ENCODE measurements at regions not wholly inside any gene's neighbourhood (a gene's known extent, or its start where the extent isn't known, plus 50 kb on each side); places are given as distances from the start of the nearest gene placed in this dataset.

DNA sequence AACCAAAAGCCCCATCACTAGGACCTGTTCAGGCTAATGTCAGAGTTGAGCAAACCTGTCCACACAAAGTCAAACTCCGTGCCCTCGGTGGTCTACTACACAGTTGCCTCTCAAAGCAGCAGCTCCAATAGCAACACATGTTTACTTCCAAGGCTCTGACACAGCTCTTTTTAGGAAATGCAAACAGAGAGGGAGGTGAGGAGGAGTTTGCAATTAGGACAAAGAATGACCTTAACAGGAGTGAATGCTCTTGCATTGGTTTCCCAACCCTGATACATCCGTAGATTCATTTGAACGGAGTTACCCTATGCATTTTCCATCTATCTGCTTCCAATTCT is 64.8 kb upstream of the GOLGA8B start:
- TF ChIP-seq, protein P1, sequence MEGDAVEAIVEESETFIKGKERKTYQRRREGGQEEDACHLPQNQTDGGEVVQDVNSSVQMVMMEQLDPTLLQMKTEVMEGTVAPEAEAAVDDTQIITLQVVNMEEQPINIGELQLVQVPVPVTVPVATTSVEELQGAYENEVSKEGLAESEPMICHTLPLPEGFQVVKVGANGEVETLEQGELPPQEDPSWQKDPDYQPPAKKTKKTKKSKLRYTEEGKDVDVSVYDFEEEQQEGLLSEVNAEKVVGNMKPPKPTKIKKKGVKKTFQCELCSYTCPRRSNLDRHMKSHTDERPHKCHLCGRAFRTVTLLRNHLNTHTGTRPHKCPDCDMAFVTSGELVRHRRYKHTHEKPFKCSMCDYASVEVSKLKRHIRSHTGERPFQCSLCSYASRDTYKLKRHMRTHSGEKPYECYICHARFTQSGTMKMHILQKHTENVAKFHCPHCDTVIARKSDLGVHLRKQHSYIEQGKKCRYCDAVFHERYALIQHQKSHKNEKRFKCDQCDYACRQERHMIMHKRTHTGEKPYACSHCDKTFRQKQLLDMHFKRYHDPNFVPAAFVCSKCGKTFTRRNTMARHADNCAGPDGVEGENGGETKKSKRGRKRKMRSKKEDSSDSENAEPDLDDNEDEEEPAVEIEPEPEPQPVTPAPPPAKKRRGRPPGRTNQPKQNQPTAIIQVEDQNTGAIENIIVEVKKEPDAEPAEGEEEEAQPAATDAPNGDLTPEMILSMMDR (IDR thresholded peaks at IDR 0.05): no peak
- 65 to 80% (median 76%) methylated on average over 4 of the region's 4 CpGs for WGBS, 3 donors

DNA sequence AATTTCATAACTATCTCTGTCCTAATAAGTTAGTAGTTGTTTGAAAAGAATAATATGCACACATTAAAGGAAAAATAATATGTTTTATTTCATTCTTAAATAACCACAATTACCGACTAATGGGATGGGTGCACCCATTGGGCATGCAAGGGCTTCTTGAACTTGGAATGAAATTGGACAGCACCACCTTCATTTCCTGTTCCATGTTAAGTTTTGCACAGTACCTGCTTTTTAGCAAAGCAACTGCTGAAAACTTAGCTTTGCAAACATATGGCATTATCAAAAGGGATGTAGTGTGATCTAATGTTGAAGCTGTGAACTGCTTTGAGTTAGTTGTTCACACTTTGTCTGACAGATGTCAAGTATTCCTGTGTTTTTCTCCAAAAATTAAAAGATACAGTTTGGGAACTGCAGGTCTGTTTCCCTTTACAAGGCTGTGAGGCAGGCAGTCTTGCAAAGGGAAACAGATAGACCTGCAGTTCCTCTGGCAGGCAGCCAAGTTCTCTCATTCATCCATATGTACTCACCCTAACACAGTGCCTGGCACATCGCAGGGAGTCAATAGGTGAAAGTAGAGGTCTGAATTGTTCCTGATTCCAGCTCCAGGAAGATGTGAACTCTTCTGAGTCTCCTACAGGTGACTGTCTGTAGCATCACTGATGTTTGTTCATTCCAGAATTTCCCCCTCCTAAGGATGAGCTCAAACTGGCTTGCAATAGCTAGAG is 64.3 kb upstream of the GOLGA8B start:
- Histone ChIP-seq H3K27me3 (ENCODE audit: insufficient read depth in 3 of 3, low read length in 2 of 3) (peaks cover 0 to 4% (median 0%) of the 10 kb centered on the region in 3 donors), H3K27ac (no peak overlapping the region), H3K9me3 (no peaks in the 10 kb centered on the region), H3K36me3 (ENCODE audit: insufficient read depth in 1 of 2, low read depth in 1 of 2) (no peaks in the 10 kb centered on the region), H3K4me1 (no peaks in the 10 kb centered on the region), H3K4me3 (no peak overlapping the region)
- 82 to 94% (median 88%) methylated on average over 2 of the region's 2 CpGs for WGBS, 3 donors
- ATAC-seq (no peak), DNase-seq (no peak)
- TF ChIP-seq, protein P1 (IDR thresholded peaks at IDR 0.05): no peak
- intact Hi-C loops (cut with DNase I): no loop called here

More for the DNA sequence above, 64.8 kb upstream of the GOLGA8B start:
- H3K4me1 ChIP-seq: no peaks in the 10 kb centered on the region
- no peak overlapping the region for H3K4me3 ChIP-seq
- H3K36me3 ChIP-seq (ENCODE audit: insufficient read depth in 1 of 2, low read depth in 1 of 2): no peaks in the 10 kb centered on the region
- H3K27ac ChIP-seq: no peak overlapping the region
- intact Hi-C loops (cut with DNase I): no loop called here
- no peak for ATAC-seq
- DNase-seq: no peak
- H3K27me3 ChIP-seq (ENCODE audit: insufficient read depth in 3 of 3, low read length in 2 of 3): peaks cover 0 to 4% (median 0%) of the 10 kb centered on the region in 3 donors
- no peaks in the 10 kb centered on the region for H3K9me3 ChIP-seq

DNA sequence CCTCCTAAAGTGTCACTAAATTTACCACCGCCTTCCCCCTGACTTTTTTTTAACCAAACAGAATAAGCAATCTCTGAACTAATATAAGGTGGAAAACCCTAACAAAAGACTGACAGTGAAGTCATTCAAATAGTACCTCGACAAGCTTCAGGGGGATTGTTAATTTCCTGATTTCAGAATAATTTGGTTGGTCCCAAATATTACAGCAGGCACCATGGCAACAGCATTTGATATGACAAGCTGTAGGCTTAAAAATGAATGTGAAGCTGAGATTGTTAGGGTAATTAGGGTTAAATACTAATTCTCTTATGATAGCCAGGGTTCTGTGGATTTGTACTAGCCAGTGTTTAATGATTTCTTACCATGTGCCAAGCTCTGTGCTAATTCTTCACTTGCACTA is 63.5 kb upstream of the GOLGA8B start:
- DNase-seq: no peak
- Histone ChIP-seq H3K27me3 (ENCODE audit: insufficient read depth in 3 of 3, low read length in 2 of 3) (peaks cover 0 to 4% (median 0%) of the 10 kb centered on the region in 3 donors), H3K36me3 (ENCODE audit: insufficient read depth in 1 of 2, low read depth in 1 of 2) (no peaks in the 10 kb centered on the region), H3K4me3 (no peak overlapping the region), H3K4me1 (no peaks in the 10 kb centered on the region), H3K27ac (no peak overlapping the region), H3K9me3 (no peaks in the 10 kb centered on the region)
- TF ChIP-seq, protein P1 (IDR thresholded peaks at IDR 0.05): no peak
- intact Hi-C loops (cut with DNase I): no loop called here
- 56 to 67% (median 57%) methylated on average over 2 of the region's 2 CpGs for WGBS, 3 donors
- ATAC-seq: no peak

DNA sequence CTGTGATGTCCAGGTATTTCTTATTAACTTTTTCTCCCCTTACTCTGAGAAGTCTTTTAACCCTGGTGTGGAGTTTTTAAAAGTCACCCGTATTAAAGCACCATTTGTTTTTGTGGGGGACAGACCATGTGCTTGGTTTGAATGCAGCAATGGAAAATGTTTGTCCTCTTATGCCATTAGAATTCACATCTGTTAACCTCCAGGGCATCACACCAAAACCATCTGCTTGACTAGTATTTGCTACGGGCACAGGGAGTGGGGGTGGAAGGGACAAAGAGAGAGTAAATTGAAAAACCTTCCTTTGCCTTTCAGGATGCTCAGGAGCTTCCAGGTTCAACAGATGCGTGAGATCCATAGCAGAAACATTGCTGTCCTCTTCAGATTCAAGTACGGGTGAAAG is 61.4 kb upstream of the GOLGA8B start:
- Histone ChIP-seq H3K4me3 (no peak overlapping the region), H3K27me3 (ENCODE audit: insufficient read depth in 3 of 3, low read length in 2 of 3) (peaks cover 0 to 4% (median 0%) of the 10 kb centered on the region in 3 donors), H3K4me1 (no peaks in the 10 kb centered on the region), H3K9me3 (no peaks in the 10 kb centered on the region), H3K36me3 (ENCODE audit: insufficient read depth in 1 of 2, low read depth in 1 of 2) (no peaks in the 10 kb centered on the region), H3K27ac (no peak overlapping the region)
- ATAC-seq (no peak), DNase-seq (no peak)
- intact Hi-C loops (cut with DNase I): no loop called here
- WGBS, 3 donors: 71 to 77% (median 72%) methylated on average over 4 of the region's 4 CpGs
- TF ChIP-seq, protein P1 (IDR thresholded peaks at IDR 0.05): no peak

DNA sequence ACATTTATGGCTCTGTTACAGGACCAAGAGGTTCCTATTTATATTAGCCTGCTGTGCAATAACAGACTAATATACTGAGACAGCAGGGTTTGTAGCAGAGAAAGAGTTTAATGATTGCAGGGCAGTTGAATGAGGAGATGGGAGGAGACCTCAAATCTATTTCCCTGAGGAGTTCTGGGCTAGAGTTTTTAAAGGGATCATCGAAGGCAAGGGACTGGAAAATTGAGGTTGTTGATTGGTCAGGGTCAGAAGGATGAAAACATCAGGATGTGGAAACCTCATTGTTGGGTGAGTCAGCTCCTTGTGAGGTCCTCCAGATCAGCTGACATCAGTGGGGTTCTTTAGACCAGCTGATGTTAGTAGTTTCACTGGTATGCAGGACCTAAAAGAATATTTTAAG is 60.6 kb upstream of the GOLGA8B start:
- H3K27me3 ChIP-seq (ENCODE audit: insufficient read depth in 3 of 3, low read length in 2 of 3): peaks cover 0 to 4% (median 0%) of the 10 kb centered on the region in 3 donors
- intact Hi-C loops (cut with DNase I): no loop called here
- ATAC-seq (no peak), DNase-seq (no peak)
- no peak overlapping the region for H3K4me3 ChIP-seq
- no peak overlapping the region for H3K27ac ChIP-seq
- no peaks in the 10 kb centered on the region for H3K36me3 ChIP-seq (ENCODE audit: insufficient read depth in 1 of 2, low read depth in 1 of 2)
- no peaks in the 10 kb centered on the region for H3K4me1 ChIP-seq
- no peaks in the 10 kb centered on the region for H3K9me3 ChIP-seq
- 44 to 59% (median 55%) methylated on average over 1 of the region's 1 CpG for WGBS, 3 donors
- TF ChIP-seq, protein P1 (IDR thresholded peaks at IDR 0.05): no peak

All from psoas muscle (tissue), 7 donors.